B cell (primary cell): ENCODE measurements at regions not wholly inside any gene's neighbourhood (a gene's known extent, or its start where the extent isn't known, plus 50 kb on each side); places are given as distances from the start of the nearest gene placed in this dataset.

Experiments
- ATAC-seq: fragments of 200-7000 bp; cut with Tn5 transposase; one replicate; pipeline ENCODE4 v1.10.0; 2021; ENCODE audit warnings: low read depth, mild to moderate bottlenecking, moderate number of reproducible peaks, moderate library complexity
- CTCF ChIA-PET: fragments of 350-600 bp; sonication (Branson Sonifier 250); formaldehyde crosslinking; loops from one replicate; lab custom pipeline; 2021; ENCODE audit warnings: antibody characterized with exemption, inconsistent platforms; lab: Charles Lee
- POLR2A ChIA-PET: fragments of 350-600 bp; sonication (Branson Sonifier 250); formaldehyde crosslinking; loops from one replicate; lab custom pipeline; 2021; ENCODE audit warnings: antibody characterized with exemption; lab: Charles Lee
- DNase-seq: peaks from one replicate; pipeline ENCODE4 v3.0.0; 2013
- H2AFZ ChIP-seq: 2 replicates; pipeline ENCODE4 v1.6.1; 2012; ENCODE audit warnings: mild to moderate bottlenecking, low read depth, low read length; ENCODE audit not compliant: insufficient read depth, poor library complexity, severe bottlenecking
- H3K27ac ChIP-seq, 2 donors: 1 replicate in 1 of 2; 2 replicates in 1 of 2; pipeline ENCODE4 v1.5.1; 2012 to 2013; ENCODE audit warnings: low read length in 2 of 2, mild to moderate bottlenecking in 2 of 2, moderate library complexity in 1 of 2
- H3K27me3 ChIP-seq, 4 experiments: fragments of 200-600 bp in 1 of 4; sonication (generic) in 1 of 4; replicated peaks in 1 of 4; 1 replicate in 2 of 4; 2 replicates in 2 of 4; pipeline versions ENCODE4 v1.6.1 to v1.7.0; 2013 to 2016; ENCODE audit warnings: low read length in 3 of 4, mild to moderate bottlenecking in 2 of 4, mixed read lengths in 1 of 4, moderate library complexity in 1 of 4; ENCODE audit not compliant: insufficient read depth in 4 of 4, control insufficient read depth in 3 of 4; ENCODE audit errors: control extremely low read depth in 1 of 4
- H3K36me3 ChIP-seq, 2 experiments: replicated peaks in 1 of 2; 1 replicate in 1 of 2; 2 replicates in 1 of 2; pipeline versions ENCODE4 v1.6.1 to v1.7.1; 2013; ENCODE audit warnings: low read length in 1 of 2; ENCODE audit not compliant: insufficient read depth in 2 of 2, control insufficient read depth in 1 of 2; ENCODE audit errors: control extremely low read depth in 1 of 2, extremely low read depth in 1 of 2
- H3K4me1 ChIP-seq, 2 donors: fragments of 200-600 bp in 1 of 2; sonication (generic) in 1 of 2; 1 replicate in 1 of 2; 2 replicates in 1 of 2; pipeline versions ENCODE4 v1.5.1 to v1.6.1; 2013 to 2017; ENCODE audit warnings: low read length in 2 of 2; ENCODE audit not compliant: control insufficient read depth in 2 of 2, insufficient read depth in 2 of 2
- H3K4me2 ChIP-seq: replicated peaks from 2 replicates; pipeline ENCODE3; 2012; ENCODE audit warnings: mild to moderate bottlenecking, low read depth, low read length; ENCODE audit not compliant: poor library complexity, severe bottlenecking
- H3K4me3 ChIP-seq, 5 experiments: fragments of 200-600 bp in 1 of 5; sonication (generic) in 1 of 5; 1 replicate in 3 of 5; 2 replicates in 2 of 5; pipeline versions ENCODE4 v1.5.1 to v1.7.0; 2011 to 2016; ENCODE audit warnings: low read length in 4 of 5, mild to moderate bottlenecking in 4 of 5, low read depth in 2 of 5, control low read depth in 1 of 5, moderate library complexity in 1 of 5; ENCODE audit not compliant: insufficient read depth in 1 of 5; ENCODE audit errors: control extremely low read depth in 1 of 5, extremely low read depth in 1 of 5
- H3K79me2 ChIP-seq: fragments of 200-600 bp; sonication (generic); one replicate; pipeline ENCODE4 v1.6.0; 2016; ENCODE audit warnings: low read length; ENCODE audit not compliant: control insufficient read depth, insufficient read depth
- H3K9ac ChIP-seq: fragments of 200-600 bp; sonication (generic); 2 replicates; pipeline ENCODE4 v1.6.1; 2017; ENCODE audit warnings: mild to moderate bottlenecking, low read length, moderate library complexity
- H3K9me3 ChIP-seq, 3 donors: one replicate each; pipeline versions ENCODE4 v1.6.1 to v1.7.1; 2013; ENCODE audit warnings: low read length in 2 of 3; ENCODE audit not compliant: control insufficient read depth in 2 of 3, insufficient read depth in 1 of 3; ENCODE audit errors: control extremely low read depth in 1 of 3
- H4K20me1 ChIP-seq: 2 replicates; pipeline ENCODE4 v1.6.0; 2012; ENCODE audit warnings: mild to moderate bottlenecking, low read length; ENCODE audit not compliant: insufficient read depth, control insufficient read depth, poor library complexity, severe bottlenecking
- H3K27ac Mint-ChIP-seq: one replicate; pipeline ENCODE4 v1.8.0; 2021; ENCODE audit warnings: mixed read lengths
- H3K27me3 Mint-ChIP-seq: one replicate; pipeline ENCODE4 v1.8.0; 2021; ENCODE audit warnings: mixed read lengths
- H3K4me1 Mint-ChIP-seq: one replicate; pipeline ENCODE4 v1.8.0; 2021; ENCODE audit warnings: mixed read lengths
- H3K4me3 Mint-ChIP-seq: one replicate; pipeline ENCODE4 v1.8.0; 2021; ENCODE audit warnings: mixed read lengths
- H3K9me3 Mint-ChIP-seq: one replicate; pipeline ENCODE4 v1.8.0; 2022; ENCODE audit warnings: mixed read lengths; ENCODE audit not compliant: insufficient read depth
- CTCF ChIP-seq: fragments of 200-600 bp; IDR thresholded peaks from one replicate; pipeline ENCODE4 v1.8.0; 2022; ENCODE audit warnings: antibody characterized with exemption, mild to moderate bottlenecking
- EZH2 ChIP-seq: IDR thresholded peaks from 2 replicates; pipeline ENCODE4 v1.6.1; 2012; ENCODE audit warnings: borderline replicate concordance, low read depth, mild to moderate bottlenecking, moderate library complexity, low read length; ENCODE audit not compliant: insufficient read depth, poor library complexity, severe bottlenecking
- WGBS: methylation state at CpG from one replicate; pipeline ENCODE4 v1.1.5; 2013; ENCODE audit warnings: missing lambda C conversion rate; ENCODE audit not compliant: insufficient coverage; 5-methylcytosine and 5-hydroxymethylcytosine counted together
- intact Hi-C: fragments of 100-400 bp; cut with micrococcal nuclease; formaldehyde crosslinking; loops from one replicate; pipeline ENCODE4 v1.10.0; 2022

DNA sequence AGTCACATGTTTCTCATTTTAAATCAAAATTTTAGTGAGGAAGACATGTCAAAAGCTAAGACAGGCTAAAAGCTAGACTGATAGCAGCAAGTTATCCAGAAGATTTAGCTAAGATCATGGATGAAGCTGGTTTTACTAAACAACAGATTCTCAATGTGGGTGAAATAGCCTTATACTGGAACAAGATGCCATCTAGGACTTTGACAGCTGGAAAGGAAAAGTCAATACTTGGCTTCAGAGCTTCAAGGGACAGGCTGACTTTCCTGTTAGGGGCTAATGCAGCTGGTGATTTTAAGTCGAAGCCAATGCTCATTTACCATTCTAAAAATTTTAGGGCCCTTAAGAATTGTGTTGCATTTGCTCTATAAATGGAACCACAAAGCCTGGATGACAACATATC, 455.3 kb upstream of the SLC10A2 start:
- H3K27ac ChIP-seq: no peak overlapping the region
- no peaks in the 10 kb centered on the region for H3K79me2 ChIP-seq
- TF ChIP-seq EZH2 (no peak), CTCF (no peak)
- H2AFZ ChIP-seq: no peak overlapping the region
- DNase-seq (no peak), ATAC-seq (no peak)
- no peaks in the 10 kb centered on the region for H3K9me3 Mint-ChIP-seq
- H3K27ac Mint-ChIP-seq: no peak overlapping the region
- no peaks in the 10 kb centered on the region for H3K27me3 ChIP-seq
- no peaks in the 10 kb centered on the region for H4K20me1 ChIP-seq
- no peaks in the 10 kb centered on the region for H3K9me3 ChIP-seq
- no peaks in the 10 kb centered on the region for H3K4me1 Mint-ChIP-seq
- no peak overlapping the region for H3K4me2 ChIP-seq
- H3K27me3 Mint-ChIP-seq: no peaks in the 10 kb centered on the region
- POLR2A ChIA-PET: no interaction called here
- WGBS: no CpG with 5 or more reads among the region's 1 CpG
- no peaks in the 10 kb centered on the region for H3K4me1 ChIP-seq
- intact Hi-C loops: no loop called here
- no peaks in the 10 kb centered on the region for H3K36me3 ChIP-seq
- H3K9ac ChIP-seq: no peak overlapping the region
- no peak overlapping the region for H3K4me3 Mint-ChIP-seq
- H3K4me3 ChIP-seq: no peak overlapping the region
- CTCF ChIA-PET: no interaction called here

DNA sequence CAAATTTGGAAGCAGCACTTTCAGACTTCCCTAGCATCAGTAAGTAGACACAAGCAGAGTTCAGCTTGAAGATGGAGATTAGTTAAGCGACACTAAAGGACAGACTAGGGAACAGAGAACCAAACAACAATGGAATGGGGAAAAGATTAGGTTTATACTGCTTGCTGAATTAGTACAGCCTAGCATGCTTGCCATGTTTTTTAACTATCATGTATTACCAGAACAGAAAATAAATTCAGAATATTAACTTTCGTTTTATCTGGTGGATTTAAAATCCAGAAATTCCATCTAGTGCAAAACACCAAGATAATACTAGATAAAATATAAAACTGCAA, 451.5 kb upstream of the SLC10A2 start:
- intact Hi-C loops: no loop called here
- H3K9ac ChIP-seq: no peak overlapping the region
- no peak overlapping the region for H3K4me2 ChIP-seq
- TF ChIP-seq CTCF: no peak
- no peak for TF ChIP-seq EZH2
- no peak overlapping the region for H2AFZ ChIP-seq
- no peaks in the 10 kb centered on the region for H3K27me3 ChIP-seq
- H3K4me1 Mint-ChIP-seq: no peaks in the 10 kb centered on the region
- no peaks in the 10 kb centered on the region for H3K9me3 Mint-ChIP-seq
- ChIA-PET CTCF (no interaction called here), POLR2A (no interaction called here)
- H3K27me3 Mint-ChIP-seq: no peaks in the 10 kb centered on the region
- H3K4me3 Mint-ChIP-seq: no peak overlapping the region
- H3K27ac Mint-ChIP-seq: no peak overlapping the region
- no peaks in the 10 kb centered on the region for H3K9me3 ChIP-seq
- H4K20me1 ChIP-seq: no peaks in the 10 kb centered on the region
- ATAC-seq (no peak), DNase-seq (no peak)
- no CpG with 5 or more reads among the region's 2 CpGs for WGBS
- H3K4me3 ChIP-seq: no peak overlapping the region
- no peaks in the 10 kb centered on the region for H3K4me1 ChIP-seq
- no peaks in the 10 kb centered on the region for H3K79me2 ChIP-seq
- no peaks in the 10 kb centered on the region for H3K36me3 ChIP-seq
- H3K27ac ChIP-seq: no peak overlapping the region
